Chondrocyte (in vitro differentiated cells): ENCODE measurements at regions not wholly inside any gene's neighbourhood (a gene's known extent, or its start where the extent isn't known, plus 50 kb on each side); places are given as distances from the start of the nearest gene placed in this dataset.
"Not testable (repeated sequence)": the region's sequence is repeated elsewhere in the genome, so short reads cannot be mapped to it uniquely, and the experiment has no call there.

Experiments
- DNase-seq: peaks from one replicate; pipeline ENCODE4 v3.0.0; 2021; ENCODE audit warnings: mixed read lengths, low spot score
- H3K27ac Mint-ChIP-seq: one replicate; pipeline ENCODE4 v1.8.0; 2021; ENCODE audit warnings: mild to moderate bottlenecking, moderate library complexity, mixed read lengths; ENCODE audit not compliant: unreplicated experiment
- H3K27me3 Mint-ChIP-seq: 2 replicates; pipeline ENCODE4 v1.8.0; 2021; ENCODE audit warnings: low read depth, mixed read lengths
- H3K36me3 Mint-ChIP-seq: 2 replicates; pipeline ENCODE4 v1.8.0; 2021; ENCODE audit warnings: low read depth, mixed read lengths
- H3K4me1 Mint-ChIP-seq: 2 replicates; pipeline ENCODE4 v1.8.0; 2021; ENCODE audit warnings: low read depth, mild to moderate bottlenecking, mixed read lengths
- H3K4me3 Mint-ChIP-seq: one replicate; pipeline ENCODE4 v1.8.0; 2021; ENCODE audit warnings: mild to moderate bottlenecking, moderate library complexity, mixed read lengths; ENCODE audit not compliant: unreplicated experiment
- H3K9me3 Mint-ChIP-seq: 2 replicates; pipeline ENCODE4 v1.8.0; 2021; ENCODE audit warnings: low read depth, mixed read lengths
- TF ChIP-seq, protein P1 (sequence below): fragments of 200-600 bp; sonication (generic); IDR thresholded peaks from 2 replicates; pipeline ENCODE4 v1.5.0; 2021; ENCODE audit warnings: antibody characterized with exemption, mild to moderate bottlenecking, moderate library complexity

DNA sequence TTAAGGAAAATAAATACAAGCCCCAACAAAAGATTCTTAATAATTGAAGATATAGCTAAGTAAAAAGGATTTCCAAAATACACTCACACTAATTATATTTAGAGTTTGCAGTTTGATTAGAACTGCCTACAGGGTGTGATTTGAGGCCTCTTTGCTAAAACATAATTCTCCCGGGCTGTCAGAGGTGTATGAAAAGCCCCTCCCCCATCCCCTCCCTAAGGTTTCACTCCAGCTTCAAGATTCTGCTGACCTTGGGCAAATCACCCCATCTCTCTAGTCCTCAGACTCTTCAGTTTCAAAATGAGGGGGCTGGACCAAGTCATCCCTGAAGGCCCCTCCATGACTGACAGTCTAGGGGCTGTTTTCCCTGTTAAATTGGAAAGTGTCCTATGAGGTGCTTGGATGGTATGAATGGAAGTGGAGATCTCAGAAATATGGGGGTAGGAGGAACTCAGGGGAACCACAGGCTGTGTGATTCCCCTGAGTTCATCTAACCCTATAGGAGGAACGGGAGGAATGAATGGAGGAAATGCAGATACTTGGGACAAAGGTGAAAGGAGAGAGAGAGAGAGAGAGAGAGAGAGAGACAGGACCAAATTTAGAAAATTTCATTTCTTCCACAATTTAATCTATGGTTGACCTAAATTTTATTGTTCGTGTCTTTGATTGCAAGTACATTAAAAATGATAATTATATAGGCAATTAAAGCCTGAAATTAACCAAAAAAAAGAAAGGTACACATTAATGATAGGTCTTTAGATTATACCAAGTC lies 107.5 kb downstream of the SPP2 start:
- TF ChIP-seq, protein P1, sequence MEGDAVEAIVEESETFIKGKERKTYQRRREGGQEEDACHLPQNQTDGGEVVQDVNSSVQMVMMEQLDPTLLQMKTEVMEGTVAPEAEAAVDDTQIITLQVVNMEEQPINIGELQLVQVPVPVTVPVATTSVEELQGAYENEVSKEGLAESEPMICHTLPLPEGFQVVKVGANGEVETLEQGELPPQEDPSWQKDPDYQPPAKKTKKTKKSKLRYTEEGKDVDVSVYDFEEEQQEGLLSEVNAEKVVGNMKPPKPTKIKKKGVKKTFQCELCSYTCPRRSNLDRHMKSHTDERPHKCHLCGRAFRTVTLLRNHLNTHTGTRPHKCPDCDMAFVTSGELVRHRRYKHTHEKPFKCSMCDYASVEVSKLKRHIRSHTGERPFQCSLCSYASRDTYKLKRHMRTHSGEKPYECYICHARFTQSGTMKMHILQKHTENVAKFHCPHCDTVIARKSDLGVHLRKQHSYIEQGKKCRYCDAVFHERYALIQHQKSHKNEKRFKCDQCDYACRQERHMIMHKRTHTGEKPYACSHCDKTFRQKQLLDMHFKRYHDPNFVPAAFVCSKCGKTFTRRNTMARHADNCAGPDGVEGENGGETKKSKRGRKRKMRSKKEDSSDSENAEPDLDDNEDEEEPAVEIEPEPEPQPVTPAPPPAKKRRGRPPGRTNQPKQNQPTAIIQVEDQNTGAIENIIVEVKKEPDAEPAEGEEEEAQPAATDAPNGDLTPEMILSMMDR, result no peak
- Mint-ChIP-seq H3K4me3 (no peak overlapping the region), H3K36me3 (no peaks in the 10 kb centered on the region), H3K27me3 (no peaks in the 10 kb centered on the region), H3K9me3 (peaks cover 8% of the 10 kb centered on the region), H3K27ac (no peak overlapping the region), H3K4me1 (peaks cover 19% of the 10 kb centered on the region)
- DNase-seq, result no peak

DNA sequence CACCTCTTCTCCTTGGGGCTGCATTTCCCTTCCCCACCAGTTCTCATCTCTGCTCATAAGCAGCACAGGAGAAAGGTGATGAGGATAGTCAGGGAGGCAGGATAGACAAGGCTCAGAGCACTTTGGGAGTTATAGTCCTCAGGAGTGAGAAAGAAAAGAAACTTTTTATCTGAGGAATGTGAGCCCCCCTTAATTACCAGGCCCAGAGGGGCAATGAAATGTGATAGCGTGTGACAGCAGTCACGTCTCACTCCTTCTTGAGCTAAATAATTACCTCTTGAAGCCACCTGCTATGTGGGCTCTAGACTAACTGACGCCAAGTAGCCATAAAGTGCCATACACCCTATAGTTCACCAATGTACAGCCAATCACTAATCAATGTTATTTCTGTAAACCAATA lies 105.8 kb downstream of the SPP2 start:
- H3K4me1 Mint-ChIP-seq, result peaks cover 12% of the 10 kb centered on the region
- H3K9me3 Mint-ChIP-seq, result peaks cover 13% of the 10 kb centered on the region
- no peak for DNase-seq
- no peaks in the 10 kb centered on the region for H3K36me3 Mint-ChIP-seq
- TF ChIP-seq, protein P1, result no peak
- H3K4me3 Mint-ChIP-seq, result no peak overlapping the region
- H3K27ac Mint-ChIP-seq, result no peak overlapping the region
- H3K27me3 Mint-ChIP-seq, result no peaks in the 10 kb centered on the region

DNA sequence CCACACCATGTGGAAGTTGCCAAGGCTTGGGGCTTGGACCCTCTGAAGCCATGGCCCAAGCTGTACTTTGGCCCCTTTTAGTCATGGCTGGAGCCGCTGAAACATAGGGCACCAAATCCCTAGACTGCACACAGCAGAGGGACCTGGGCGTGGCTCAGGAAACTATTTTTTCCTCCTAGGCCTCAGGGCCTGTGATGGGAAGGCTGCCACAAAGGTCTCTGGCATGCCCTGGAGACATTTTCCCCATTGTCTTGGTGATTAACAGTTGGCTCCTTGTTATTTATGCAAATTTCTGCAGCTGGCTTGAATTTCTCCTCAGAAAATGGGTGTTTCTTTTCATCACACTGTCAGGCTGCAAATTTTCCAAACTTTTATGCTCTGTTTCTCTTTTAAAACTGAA lies 102.3 kb downstream of the SPP2 start:
- H3K36me3 Mint-ChIP-seq, H3K4me1 Mint-ChIP-seq: not testable (repeated sequence)

DNA sequence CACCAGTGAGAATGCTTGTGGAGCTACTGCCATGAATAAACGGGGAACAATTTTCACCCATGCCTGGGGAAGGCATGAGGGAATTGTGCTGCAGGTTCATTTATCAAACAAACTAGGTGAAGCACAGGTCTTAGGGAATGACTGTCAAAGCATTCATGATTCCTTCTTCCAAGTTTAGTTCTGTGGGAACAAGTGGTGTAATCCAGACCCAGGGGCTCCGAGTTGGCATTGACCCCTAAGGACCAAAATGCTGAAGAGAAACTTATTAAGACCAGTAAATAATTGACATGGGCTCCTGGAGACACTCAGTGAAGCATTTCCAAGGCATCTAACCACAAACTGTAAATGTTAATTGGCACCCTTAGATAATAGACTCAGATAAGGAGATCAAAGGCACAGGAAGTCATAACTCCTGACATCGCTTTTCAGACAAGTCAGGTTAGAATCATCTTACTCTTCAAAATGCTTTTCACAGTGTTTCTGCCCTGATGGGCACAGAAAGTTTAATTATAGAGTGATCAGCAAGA lies 96.9 kb downstream of the SPP2 start:
- Mint-ChIP-seq H3K9me3 (peaks cover 4% of the 10 kb centered on the region), H3K4me1 (peaks cover 12% of the 10 kb centered on the region), H3K27ac (no peak overlapping the region), H3K27me3 (no peaks in the 10 kb centered on the region), H3K36me3 (no peaks in the 10 kb centered on the region), H3K4me3 (no peak overlapping the region)
- TF ChIP-seq, protein P1, result no peak
- DNase-seq, result no peak

More for the DNA sequence above, 102.3 kb downstream of the SPP2 start:
- H3K9me3 Mint-ChIP-seq, result peaks cover 10% of the 10 kb centered on the region
- H3K27me3 Mint-ChIP-seq, H3K27ac Mint-ChIP-seq, DNase-seq, H3K4me3 Mint-ChIP-seq: not testable (repeated sequence)

DNA sequence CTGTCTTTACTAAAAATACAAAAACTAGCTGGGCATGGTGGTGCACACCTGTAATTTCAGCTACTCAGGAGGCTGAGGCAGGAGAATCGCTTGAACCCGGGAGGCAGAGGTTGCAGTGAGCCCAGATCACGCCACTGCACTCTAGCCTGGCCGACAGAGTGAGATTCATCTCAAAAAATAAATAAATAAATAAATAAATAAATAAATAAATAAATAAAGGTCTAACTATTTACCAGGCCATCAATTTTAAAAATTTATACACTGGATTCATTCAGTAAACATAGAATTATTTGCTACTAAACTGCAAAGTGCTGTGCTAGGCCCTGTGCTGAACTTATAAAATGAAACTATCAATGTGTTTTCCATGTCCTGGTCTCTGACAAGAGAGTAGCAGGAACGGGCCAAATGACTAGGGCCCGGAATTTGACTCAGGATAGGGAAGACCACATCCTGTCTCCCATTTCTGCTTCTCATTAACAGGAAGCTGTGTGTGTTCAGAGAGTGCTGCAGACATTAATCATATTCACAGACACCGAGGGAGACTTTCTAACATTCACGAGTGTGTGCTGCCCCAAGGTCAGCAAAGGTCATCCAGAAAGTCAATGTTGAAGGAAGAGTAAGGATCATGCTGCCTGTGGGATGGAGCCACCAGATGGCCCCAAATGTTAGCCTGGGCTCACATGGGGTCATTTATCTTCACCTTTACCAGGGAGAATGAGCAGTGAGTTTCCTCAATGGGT lies 95.8 kb downstream of the SPP2 start:
- Mint-ChIP-seq H3K36me3 (no peaks in the 10 kb centered on the region), H3K4me1 (peaks cover 17% of the 10 kb centered on the region), H3K27ac (peak overlapping the region; percentile 78), H3K9me3 (no peaks in the 10 kb centered on the region), H3K27me3 (no peaks in the 10 kb centered on the region), H3K4me3 (no peak overlapping the region)
- DNase-seq, result no peak
- TF ChIP-seq, protein P1, result peak; percentile 30
